GM21717 (cell line): ENCODE measurements at regions not wholly inside any gene's neighbourhood (a gene's known extent, or its start where the extent isn't known, plus 50 kb on each side); places are given as distances from the start of the nearest gene placed in this dataset.

Experiments
- ATAC-seq: cut with Tn5 transposase; IDR thresholded peaks from one replicate; pipeline ENCODE4 v1.9.1; 2021; ENCODE audit warnings: mild to moderate bottlenecking, moderate library complexity; ENCODE audit not compliant: unreplicated experiment

- no peak for ATAC-seq
These were observed 167.3 kb upstream of the ALKAL2 start for GRCh38 chr2:455015-455705.

GRCh38 chr2:453132-453531 is 165.2 kb upstream of the ALKAL2 start:
- ATAC-seq = no peak

- ATAC-seq = no peak
These were observed 163.6 kb upstream of the ALKAL2 start for GRCh38 chr2:451495-451894.

- ATAC-seq = no peak
These were observed 161.6 kb upstream of the ALKAL2 start for GRCh38 chr2:449246-450067.

- no peak for ATAC-seq
These were observed 160.2 kb upstream of the ALKAL2 start for GRCh38 chr2:447902-448665.

GRCh38 chr2:446963-447530 is 159.2 kb upstream of the ALKAL2 start:
- ATAC-seq = no peak

GRCh38 chr2:446303-446874 is 158.5 kb upstream of the ALKAL2 start:
- ATAC-seq = no peak

- ATAC-seq = no peak
These were observed 158.0 kb upstream of the ALKAL2 start for GRCh38 chr2:445896-446295.

GRCh38 chr2:444937-445884 is 157.3 kb upstream of the ALKAL2 start:
- no peak for ATAC-seq

- ATAC-seq = no peak
These were observed 155.8 kb upstream of the ALKAL2 start for GRCh38 chr2:443741-444140.

GRCh38 chr2:443216-443615 is 155.3 kb upstream of the ALKAL2 start:
- no peak for ATAC-seq

- ATAC-seq = no peak
These were observed 153.5 kb upstream of the ALKAL2 start for GRCh38 chr2:441258-442022.

- no peak for ATAC-seq
These were observed 152.5 kb upstream of the ALKAL2 start for GRCh38 chr2:440403-440740.

- ATAC-seq = no peak
These were observed 151.9 kb upstream of the ALKAL2 start for GRCh38 chr2:439556-440402.

GRCh38 chr2:439077-439476 is 151.2 kb upstream of the ALKAL2 start:
- ATAC-seq = no peak

- ATAC-seq = peak; percentile 91
These were observed 150.0 kb upstream of the ALKAL2 start for GRCh38 chr2:437756-438393.

GRCh38 chr2:437180-437579 is 149.3 kb upstream of the ALKAL2 start:
- no peak for ATAC-seq

GRCh38 chr2:436205-436604 is 148.3 kb upstream of the ALKAL2 start:
- ATAC-seq = no peak
